GM18519 (cell line): ENCODE measurements at regions not wholly inside any gene's neighbourhood (a gene's known extent, or its start where the extent isn't known, plus 50 kb on each side); places are given as distances from the start of the nearest gene placed in this dataset.
"Not testable (repeated sequence)": the region's sequence is repeated elsewhere in the genome, so short reads cannot be mapped to it uniquely, and the experiment has no call there.

ENCODE experiments used
- ATAC-seq: cut with Tn5 transposase; IDR thresholded peaks from one replicate; pipeline ENCODE4 v1.9.1; 2021; ENCODE audit warnings: mild to moderate bottlenecking, moderate library complexity; ENCODE audit not compliant: unreplicated experiment, low FRiP score

DNA sequence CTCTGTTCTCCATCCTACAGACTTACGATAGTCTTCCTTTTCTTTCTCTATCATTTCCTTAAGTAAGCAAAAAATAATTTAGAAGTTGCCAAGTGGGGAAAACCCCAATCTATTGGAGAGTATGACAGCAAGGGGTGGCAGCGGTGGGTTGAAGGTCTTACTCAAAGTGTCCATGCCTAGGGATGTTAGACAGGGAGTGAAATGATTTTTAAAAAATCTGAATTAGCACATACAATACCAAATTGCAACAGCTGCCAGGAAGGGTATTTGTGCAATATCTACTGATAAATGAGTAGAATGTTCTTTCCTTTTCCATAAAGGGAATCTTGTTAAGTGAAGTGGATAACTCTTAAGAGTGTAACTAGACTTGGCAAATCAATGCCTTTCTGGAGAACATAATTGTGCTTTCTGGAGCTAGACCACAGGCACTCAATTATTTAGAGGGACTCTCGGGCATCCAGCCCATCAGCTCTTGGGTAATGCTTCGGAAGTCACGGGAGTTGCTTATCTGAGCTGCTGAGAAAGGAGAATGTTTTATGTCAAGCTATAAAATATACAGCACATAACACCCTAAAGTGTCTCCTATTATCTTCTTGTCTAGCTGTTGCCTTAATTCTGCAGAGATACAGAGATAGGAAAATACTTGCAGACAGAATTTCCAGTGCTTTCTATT, 151.5 kb downstream of the KCNJ2 start:
- no peak for ATAC-seq

DNA sequence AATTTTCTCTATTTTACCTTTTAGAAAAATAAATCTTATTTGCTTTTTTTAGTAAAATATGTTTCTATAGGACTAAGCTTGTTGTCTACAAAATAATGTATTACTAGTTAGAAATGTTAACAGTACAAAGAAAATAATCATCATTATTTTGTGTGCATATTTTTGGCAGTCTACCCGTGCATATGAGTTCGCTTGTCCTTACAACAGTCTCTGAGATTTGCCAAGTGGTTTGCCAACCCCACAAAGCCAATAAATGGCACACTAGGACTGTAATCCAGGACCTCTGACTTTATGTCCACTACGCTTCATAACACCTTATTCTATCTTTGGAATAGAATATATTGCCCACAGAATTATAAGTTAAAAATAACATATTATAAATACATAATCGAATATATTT, 152.0 kb downstream of the KCNJ2 start:
- no peak for ATAC-seq

DNA sequence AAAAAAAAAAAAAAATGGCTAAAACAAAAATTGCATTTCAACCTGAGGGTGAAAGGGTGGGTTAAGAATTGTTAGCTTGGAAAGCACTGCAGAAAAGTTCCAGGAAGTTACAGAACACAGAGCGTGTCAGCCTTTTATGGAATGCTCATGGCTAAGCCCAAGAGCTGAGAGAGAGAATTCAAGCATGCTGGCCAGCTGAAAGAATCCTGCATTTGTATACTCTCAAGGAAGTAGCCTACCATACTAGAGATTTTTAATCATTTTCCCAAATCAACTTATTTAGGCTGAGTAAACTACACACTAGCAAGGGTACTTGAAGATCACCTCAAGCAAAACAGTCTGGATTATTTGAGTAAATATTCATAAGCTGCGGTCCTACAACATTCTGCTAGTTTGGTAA, 153.9 kb downstream of the KCNJ2 start:
- no peak for ATAC-seq

DNA sequence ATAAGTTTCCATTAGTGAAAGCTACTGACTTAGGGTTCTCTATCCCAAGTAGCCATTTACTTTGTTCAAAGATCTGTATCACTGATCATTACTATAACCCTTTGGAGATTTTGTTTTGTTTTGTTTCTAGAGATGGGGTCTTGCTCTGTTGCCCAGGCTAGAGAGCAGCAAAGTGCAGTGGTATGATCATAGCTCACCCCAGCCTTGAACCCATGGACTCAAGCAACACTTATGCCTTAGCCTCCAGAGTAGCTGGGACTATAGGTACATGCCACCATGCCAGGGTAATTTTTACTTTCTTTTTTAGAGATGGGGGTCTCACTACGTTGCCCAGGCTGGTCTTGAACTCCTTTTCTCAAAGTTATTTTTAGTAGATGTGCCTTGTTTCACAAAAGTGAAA, 154.7 kb downstream of the KCNJ2 start:
- ATAC-seq, result no peak

DNA sequence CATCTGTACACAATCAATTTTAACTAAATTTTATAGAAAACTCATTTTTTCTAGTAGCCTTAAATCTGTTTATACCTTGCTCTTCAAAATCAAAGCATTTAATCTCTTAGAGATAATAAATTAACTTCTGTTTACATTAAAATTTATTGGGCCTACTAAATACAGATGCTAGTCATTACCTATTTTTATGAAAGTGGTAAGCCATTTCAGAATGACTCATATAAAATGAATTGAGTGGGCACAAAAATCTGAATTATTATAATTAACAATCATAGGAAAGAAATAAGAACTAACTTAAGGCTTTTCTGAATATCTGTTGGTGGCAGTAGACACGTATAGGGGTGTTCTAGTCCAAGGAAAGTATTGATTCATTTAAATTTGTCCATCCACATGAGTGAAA, 157.9 kb downstream of the KCNJ2 start:
- no peak for ATAC-seq

DNA sequence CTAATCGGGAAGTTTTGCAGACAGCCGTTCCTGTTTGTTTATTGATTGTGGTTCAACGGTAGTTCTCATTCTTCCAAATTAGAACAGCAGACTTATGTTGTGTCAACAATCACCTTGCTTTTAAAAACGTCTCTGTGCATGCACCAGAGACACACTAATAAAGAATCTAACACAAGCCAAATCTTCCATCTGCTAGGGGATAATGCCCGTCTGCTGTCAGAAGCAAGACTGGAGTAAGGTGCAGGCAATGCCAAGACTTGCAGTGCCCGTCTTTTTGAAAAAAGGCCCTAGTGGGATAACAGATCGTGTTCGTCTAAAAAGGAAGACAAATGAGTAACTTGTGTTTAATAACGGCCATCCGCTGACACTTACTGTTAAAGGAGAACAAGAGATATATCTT, 158.4 kb downstream of the KCNJ2 start:
- no peak for ATAC-seq

DNA sequence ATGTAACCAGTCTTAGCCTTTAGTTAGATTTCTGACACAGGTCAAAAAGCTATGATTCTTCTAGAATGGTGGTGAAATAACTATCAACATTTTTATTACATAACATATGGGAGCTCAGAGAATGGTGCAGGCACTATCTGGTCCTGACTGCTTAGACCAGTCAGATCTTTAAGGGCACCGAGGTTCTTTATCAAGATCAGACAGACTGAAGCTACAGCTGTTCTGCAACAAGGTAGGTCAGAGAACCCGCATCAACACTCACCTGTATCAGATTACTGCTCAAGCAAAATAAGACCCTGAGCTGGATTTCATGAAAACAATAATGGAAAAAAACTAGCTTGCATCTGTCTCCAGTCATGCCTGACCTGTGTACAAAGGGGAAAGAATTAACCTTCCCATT, 160.4 kb downstream of the KCNJ2 start:
- no peak for ATAC-seq

DNA sequence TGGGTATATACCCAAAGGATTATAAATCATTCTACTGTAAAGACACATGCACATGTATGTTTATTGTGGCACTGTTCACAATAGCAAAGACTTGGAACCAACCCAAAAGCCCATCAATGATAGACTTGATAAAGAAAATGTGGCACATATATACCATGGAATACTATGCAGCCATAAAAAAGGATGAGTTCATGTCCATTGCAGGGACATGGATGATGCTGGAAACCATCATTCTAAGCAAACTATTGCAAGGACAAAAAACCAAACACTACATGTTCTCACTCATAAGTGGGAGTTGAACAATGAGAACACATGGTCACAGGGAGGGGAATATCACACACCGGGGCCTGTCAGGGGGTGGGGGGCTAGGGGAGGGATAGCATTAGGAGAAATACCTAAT, 161.7 kb downstream of the KCNJ2 start:
- not testable (repeated sequence) for ATAC-seq

DNA sequence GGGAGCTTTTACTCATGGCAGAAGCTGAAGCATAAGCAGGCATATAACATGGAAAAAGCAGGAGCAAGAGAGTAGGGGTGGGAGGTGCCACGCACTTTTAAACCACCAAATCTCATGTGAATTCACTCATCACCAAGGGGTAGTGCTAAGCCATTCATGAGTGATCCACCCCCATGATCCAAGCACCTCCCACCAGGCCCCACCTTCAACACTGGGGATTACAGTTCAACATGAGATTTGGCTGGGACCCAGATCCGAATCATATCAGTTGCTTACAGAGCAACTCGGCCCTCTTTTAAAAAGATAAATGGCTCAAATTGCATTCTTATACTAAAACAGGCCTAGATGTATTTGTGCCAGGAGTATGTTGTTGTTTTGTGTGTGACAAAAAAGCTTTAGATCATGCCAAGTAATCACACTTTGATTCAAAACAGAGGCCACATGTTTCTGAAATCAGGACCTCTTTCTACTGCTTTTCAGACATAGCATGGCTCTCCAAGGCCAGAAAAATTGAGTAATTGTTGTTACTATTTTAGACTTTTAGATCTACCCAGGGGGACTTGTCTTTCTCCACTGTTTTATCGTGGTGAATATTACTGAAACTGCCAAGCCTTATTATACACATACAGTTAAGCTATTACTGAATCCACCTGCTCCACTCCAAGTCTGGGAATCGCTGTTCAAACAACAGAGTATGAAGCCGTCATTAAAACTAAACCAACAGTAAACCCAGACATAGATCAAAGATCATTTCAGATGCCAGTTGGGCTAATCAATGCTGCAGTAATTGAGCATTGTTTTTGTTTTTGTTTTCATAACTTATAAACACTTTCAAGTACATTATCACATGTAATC, 163.3 kb downstream of the KCNJ2 start:
- no peak for ATAC-seq

DNA sequence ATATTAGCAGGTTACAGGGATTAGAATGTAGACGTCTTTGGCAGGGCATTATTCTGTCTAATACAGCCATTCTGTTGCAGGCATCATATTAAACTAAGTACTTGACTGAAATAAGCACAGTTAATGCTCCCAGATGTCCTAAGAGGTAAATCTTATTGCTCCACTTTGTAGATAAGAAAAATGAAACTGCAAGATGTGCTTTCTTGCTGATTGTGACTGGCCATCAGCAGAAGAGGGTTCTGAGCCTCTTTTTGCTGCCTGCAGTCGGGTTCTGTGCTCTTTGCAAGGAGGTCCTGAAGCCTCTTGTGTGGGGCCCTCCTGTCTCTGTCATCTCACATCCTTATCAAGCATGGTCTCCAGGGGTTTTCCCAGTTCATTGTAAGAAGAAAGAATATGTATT, 167.1 kb downstream of the KCNJ2 start:
- ATAC-seq, result no peak

DNA sequence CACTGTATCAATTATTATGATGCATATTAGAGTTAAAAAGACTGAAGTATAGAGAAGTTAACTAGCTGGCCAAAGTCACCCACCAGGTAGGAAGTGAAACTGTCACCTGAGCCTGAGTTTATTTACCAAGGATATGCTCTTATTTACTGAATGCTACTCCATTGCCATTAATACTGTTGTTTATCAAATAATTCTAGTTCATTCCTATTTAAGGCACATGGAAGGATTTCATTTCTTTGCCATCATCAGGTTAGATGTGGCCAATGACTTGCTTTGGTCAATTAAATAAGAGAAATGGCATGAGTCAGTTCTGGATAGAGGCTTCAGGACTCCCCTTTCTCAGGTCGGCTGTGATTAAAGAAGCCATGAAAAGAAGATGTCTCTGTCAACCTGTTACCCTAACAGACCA, 169.6 kb downstream of the KCNJ2 start:
- ATAC-seq, result no peak

DNA sequence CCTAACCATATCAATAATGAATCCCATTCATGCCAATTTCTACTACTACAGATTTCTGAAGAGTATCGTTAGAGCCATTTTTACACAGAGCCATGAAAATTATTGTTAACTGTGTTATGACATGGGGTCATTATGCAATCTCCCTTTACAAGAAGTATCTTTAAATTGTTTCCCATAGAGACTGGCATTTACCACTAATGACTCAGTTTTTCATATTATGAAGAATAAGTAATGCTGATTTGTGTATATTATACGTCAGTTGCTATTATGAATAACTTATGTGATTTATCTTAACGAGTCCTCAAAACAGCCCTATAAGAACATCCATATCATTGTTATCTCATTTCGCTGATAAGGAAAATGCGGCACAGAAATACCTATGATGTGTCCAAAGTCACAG, 173.8 kb downstream of the KCNJ2 start:
- ATAC-seq, result no peak

DNA sequence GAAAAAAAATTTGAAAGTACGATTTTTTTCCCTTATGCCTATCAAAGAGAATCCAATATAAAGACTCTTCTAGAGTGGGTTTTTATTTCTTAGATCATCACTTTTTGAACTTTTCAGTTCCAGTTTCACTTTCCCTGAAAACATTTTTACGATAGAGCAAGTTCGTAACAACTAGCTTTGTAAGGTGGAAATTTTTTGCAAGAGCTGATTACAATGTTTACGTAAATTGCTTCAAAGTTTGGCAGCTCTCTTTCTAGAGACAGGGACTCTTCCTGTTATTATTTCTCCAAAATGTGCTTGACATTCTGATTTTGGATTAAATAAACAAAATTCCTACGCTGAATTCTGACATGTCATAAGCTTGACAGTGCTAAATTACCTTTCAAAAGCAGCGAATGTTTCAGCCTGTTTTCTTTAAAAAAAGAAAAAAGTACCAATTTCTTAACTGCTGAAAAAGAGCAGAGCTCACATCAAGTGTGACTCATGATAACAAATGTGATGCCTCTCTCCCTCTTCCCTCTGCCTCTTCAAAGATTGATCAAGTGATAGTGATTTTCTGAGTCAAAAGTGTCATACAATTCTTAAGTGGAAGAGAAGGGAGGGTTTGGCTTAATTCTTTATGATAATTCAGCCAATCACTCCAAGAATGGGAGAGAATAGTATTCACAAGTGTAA, 175.2 kb downstream of the KCNJ2 start:
- no peak for ATAC-seq

DNA sequence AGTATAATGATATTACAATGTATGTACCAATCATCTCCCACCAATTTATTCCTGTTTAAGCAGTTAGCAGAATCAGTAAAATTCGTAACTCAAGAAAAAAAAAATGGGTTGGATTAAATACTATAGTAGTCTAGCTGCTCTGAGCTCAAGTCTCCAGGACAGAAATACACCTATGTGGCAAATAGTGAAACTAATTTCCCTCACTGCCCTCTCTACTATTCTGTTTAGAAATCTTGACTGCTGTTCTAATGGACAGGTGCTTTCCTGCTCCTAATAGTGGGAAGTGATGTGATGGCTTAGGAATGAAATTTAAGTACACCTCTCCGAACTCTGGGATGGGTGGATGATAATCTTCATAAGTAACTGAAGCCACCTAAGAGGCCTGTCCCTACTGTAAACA, 175.7 kb downstream of the KCNJ2 start:
- ATAC-seq, result no peak

DNA sequence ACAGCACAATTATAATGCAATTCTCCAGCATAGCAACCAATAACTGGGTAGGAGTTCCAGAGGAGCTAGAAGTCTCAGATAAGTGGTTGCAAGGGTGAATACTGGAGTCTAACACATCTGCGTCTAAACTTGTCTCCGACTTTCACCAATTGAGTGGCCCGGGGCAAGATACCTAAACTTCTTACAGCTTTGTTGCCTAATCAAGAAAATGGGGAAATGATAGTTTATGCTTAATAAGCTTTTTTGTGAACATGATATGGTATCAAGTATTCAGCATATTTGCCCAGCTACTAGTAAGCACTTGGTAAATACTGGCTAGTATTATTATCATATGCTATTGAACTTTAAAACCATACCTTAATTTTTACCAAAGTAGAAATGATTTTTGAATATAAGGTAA, 183.5 kb downstream of the KCNJ2 start:
- no peak for ATAC-seq

DNA sequence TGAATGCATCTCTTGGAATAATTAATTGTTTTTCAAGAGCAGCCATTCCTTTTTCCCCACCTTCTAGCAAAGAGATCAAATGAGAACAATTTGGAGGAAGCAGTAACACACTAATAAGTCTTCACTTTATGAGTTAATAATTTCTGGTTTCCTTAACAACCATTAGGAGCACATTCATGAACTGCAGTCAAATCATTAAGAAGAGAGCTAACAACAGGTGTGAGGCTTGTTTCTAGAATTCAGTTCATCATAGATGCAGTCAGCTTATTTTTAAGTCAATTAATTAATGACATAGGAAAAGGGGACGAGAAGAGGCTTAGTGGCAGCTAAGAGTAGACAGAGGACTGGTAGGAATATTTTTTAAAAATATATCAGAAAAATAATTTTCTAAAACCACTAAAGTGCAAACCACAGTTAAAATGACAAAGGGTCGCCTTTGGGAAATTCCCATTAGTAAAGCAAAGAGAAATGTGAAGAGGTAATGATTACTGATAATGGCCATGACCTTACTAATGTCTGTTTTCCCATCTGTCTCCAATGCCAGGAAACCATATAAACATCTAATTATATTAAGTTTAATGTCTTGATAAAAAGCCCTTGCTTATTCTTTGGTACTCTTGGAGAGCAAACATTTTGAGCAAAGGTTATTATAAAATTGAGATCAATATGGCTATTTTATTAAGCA, 184.2 kb downstream of the KCNJ2 start:
- ATAC-seq, result no peak

DNA sequence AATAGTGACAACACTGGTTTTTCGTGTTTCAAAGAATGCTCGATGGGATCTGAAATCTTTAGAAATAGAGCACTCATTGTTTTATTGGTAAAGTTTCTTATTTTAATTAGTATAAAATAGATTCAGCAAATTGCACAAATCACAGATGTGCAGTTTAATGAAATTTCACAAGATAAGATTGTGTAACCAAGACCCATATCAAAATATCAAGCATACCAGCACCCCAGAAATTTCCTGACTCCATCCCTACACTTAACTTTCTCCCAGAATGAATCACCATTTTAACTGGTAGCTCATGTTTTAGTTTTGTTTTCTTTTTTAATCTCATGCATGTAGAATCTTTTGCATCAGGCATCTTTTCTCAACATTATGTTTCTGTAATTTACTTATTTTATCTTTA, 185.9 kb downstream of the KCNJ2 start:
- no peak for ATAC-seq

DNA sequence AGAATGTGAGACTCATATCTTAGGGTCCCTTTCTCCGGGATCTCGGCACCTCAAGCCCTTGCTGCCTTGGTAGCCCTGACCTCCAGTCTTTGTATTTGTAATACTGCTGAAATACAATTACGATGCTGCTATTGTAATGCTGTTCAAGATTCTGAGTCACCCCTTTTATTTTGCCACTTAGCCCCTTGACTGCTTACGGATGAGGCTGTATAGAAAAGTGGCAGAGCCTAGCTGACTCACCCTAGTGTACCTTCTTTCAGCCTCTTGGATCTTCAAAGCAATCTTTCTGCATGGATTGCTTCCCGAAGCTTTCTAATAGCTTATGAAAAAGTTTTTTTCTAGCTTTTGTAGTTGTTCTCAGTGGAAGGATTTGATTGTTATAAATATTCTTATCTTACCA, 187.9 kb downstream of the KCNJ2 start:
- ATAC-seq, result no peak

DNA sequence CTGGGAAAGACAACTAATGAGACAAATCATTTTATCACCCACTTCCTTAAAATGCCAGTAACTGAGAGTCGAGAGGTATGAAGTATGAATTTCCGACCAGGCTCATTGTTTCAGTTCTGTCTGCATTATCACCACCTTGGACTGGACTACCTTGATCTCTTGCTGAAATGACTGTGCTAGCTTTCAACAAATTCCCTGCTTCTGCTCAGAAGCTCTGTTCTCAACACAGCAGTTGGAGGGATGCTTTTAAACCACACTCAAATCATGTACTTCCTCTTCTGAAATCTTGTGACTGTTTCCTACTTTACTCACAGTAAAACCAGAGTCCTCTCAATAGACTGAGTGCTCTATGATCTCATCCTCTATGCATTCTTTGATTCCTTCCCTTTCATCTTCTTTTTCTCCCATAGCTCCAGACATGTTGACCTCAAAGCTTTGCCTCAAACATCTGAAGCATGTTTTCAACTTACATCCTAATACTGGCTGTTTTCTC, 195.8 kb downstream of the KCNJ2 start:
- ATAC-seq, result peak; percentile 85

DNA sequence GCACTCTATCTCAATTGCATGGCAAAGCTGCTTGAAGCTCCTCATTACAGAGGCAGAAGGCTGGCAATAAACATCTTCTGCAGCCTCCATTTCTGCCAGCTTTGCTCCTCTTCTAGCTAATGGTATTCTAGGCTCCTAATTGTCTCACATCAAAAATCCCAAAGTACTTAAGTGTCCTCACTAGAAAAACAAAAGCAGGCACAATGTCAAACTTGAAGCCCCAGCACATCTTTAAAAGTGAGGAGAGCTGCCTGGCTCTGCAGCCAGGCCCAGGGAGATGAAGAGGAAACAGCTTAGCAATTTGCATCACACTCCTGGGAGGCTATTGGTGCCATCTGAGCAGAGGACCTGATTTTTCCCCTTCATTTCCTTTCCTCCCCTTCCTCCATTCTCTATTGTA, 197.1 kb downstream of the KCNJ2 start:
- ATAC-seq, result no peak

DNA sequence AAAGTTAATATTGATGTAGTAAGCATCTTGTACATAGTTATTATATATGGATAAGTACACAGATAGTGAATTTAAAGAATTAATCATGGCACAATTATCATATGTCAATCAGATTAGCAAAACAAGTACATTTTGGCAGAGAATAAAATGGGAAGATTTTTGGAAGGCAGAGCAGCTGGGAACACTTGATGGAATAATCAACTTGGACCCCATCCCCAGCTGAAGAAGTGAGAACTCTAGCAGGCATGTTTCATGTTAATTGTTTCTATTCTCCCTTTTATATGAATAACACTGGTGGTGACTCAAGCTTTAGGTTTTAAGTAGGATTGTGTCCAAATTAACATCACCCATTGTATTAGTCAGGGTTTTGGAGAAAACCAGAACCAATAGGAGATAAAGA, 198.7 kb downstream of the KCNJ2 start:
- ATAC-seq, result no peak
